HG03575 (cell line): ENCODE measurements at regions not wholly inside any gene's neighbourhood (a gene's known extent, or its start where the extent isn't known, plus 50 kb on each side); places are given as distances from the start of the nearest gene placed in this dataset.

Experiments
- ATAC-seq: cut with Tn5 transposase; IDR thresholded peaks from one replicate; pipeline ENCODE4 v1.9.1; 2021; ENCODE audit not compliant: unreplicated experiment, insufficient number of reproducible peaks, low FRiP score; ENCODE audit errors: extremely low read depth

DNA sequence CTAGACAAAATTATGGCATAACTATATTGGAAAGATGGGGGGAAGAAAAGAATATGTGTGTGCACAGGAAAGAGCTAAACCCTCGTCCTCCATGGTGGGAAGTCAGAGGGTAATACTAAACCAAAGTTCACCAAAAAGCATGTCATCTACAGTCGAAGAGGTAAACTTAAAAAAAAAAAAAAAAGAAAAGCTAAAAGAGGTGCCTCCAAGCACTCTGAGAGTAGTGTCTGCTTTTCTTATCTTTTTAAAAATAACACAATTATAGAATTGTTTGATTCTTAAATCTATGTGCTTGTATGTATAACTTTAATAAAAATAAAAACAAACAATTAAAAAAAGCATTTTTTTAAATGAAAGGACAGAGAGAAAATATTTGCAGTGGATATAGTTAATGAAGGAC lies 77.3 kb upstream of the MYCN start:
- no peak for ATAC-seq

DNA sequence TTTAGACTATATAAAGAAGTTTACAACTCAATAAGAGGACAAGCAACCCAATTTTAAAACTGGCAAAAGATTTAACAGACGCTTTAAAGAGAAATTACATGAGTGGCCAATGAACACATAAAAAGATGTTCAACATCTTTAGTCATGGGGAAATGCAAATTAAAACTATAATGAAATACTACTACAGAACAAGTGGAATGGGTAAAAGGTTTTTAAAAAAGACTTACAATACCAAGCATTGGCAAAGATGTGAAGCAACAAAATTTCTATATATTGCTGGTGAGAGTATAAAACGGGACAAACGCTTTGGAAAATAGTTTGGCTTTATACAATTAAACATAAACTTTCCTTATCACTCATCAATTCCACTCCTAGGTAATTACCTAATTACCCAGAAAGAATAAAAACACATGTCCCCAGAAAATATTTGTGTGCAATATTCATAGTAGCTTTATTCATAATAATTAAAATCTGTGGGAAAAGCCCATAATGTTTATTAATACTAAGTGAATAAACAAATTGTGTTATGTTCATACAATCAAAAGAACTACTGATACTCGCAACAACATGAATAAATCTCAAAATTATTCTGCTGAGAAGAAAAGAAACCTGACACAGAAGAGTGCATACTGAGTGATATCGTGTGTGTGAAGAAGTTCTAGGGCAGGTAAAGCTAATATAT lies 76.7 kb upstream of the MYCN start:
- no peak for ATAC-seq

DNA sequence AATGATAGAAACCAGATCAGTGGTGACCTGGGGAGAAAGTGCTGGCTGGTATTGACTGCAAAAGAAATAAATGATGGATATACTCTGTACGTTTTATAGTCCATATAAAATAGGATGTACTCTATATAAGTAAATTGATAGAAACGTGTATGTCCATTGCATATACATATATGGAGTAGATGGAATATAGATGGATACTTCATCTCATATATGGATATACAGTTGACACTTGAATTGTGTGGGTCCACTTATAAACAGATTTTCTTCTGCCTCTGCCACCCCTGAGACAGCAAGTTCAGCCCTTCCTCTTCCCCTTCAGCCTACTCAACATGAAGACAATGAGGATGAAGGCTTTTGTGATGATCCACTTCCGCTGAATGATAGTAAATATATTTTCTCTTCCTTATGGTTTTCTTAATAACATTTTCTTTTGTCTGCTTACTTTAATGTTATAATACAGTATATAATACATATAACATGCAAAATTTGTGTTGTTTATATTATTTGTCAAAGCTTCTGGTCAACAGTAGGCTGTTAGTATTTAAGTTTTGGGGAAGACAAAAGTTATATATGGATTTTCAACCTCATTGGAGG lies 76.1 kb upstream of the MYCN start:
- no peak for ATAC-seq

DNA sequence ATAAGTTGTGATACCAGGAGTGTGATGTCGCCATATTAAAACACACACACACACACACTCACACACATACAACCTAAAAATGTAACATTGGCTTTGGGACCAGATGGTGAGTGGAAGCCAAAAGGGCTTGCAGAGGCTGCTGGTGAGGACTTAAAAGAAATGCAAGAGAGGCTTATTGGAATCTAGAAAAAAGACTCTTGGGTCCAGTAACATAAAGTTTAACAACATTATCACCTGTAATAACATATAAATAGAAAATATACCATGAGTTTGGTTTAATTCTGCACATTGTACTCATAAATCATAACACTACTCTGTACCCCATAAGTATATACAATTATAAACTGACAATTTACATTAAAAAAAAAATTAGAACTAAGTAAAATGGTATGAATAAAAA lies 74.4 kb upstream of the MYCN start:
- no peak for ATAC-seq

DNA sequence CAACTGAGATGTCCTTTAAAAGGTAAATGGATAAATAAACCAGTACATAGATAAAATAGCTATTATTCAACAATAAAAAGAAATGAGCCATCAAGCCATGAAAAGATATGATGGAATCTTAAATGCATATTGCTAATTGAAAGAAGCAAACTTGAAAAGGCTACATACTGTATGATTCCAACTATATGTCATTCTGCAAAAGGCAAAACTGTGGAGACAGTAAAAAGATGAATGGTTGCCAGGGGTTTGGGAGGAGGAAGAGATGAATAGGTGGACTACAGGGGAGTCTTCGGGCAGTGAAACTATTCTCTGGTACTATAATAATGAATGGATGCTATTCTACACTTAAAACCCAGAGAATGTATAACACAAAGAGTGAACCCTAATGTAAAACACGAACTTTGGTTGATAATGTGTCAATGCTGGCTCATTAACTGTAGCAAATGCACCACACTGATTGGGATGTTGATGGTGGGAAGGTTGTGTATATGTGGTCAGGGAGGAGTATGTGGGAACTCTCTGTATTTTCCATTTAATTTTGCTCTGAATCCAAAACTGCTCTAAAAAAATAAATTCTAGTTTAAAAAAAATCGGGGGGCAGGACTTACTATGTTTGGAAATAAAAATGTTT lies 73.7 kb upstream of the MYCN start:
- no peak for ATAC-seq

DNA sequence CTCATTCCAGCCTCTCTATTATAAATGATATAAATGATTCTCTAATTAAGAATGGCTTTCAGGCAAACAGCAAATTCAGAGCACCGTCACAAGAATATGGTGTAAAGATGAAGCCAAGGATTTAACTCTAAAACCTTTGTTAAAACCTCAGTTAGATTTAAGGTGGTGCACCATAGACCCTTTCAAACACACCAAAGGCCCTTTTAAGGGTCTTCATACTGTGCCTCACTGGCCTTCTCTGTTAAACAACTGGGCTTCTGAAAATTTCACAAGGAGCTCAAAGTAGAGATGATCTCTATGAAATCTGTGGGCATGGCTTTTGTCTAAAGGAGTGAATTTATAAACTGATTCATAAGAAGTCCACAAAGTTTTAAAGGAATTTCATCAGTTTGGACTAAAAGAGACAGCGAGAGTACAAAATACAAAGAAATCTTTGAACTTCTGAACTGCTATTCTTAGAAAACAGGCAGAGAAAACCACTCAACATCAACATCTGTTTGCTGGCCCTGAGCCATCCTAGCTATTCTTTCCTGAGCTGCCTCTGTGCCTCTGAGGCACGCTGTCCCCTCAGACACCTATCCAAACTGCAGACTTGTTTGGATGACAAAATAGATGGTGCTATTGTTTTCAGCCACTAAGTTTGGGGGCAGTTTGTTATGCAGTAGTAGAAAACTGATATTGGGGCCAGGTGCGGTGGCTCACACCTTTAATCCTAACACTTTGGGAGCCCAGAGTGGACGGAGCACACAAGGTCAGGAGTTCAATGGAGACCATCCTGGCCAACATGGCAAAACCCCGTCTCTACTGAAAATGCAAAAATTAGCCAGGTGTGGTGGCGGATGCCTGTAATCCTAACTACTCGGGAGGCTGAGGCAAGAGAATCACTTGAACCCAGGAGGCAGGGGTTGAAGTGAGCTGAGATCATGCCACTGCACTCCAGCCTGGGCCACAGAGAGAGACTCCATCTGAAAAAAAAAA lies 72.9 kb upstream of the MYCN start:
- no peak for ATAC-seq

DNA sequence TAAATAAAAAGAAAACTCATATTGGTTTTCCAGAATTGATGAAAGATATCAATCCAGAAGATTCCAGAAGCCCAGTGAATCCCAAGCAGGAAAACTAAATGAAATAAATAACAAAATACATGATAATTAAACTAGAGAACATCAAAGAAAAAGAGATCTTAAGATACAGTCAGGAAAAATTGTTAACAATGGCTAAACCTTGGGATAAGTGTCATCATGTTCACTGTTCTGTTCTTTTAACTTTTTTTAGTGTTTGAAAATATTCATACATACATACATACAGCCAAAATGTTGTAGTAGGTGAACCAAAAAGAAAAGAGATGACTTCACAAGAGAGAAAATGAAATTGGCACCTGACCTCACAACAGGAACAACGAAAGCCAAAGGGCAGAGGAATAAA lies 72.2 kb upstream of the MYCN start:
- no peak for ATAC-seq

DNA sequence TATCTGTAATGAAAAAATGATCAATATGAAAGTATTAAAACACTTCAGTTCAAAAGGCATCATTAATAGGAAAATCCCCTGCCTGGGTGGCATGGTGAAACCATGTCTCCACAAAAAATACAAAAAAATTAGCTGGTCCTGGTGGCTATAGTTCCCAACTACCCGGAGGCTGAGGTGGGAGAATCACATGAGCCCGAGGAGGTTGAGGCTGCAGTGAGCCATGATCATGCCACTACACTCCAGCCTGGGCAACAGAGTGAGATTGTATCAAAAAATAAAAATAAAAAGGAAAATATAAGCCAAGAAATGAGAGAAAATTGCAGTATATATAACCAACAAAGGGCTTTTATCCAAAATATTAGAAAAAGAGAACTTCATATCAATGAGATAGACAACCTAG lies 71.6 kb upstream of the MYCN start:
- no peak for ATAC-seq

DNA sequence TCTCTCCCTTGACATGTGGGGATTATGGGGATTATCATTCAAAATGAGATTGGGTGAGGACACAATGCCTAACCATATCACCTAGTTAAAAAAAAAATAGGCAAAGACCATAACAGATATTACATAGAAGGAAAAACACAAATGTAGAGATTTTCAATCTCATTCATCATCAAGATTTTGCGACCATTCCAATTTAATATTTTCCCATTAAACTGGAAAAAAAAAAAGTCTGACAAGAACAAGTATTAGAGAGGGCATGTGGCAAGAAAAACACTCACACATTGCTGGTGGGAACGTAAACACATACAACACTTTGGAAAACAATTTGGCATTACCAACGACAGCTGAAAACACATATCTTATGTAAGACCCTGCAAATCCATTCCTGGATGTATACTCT lies 71.0 kb upstream of the MYCN start:
- no peak for ATAC-seq

DNA sequence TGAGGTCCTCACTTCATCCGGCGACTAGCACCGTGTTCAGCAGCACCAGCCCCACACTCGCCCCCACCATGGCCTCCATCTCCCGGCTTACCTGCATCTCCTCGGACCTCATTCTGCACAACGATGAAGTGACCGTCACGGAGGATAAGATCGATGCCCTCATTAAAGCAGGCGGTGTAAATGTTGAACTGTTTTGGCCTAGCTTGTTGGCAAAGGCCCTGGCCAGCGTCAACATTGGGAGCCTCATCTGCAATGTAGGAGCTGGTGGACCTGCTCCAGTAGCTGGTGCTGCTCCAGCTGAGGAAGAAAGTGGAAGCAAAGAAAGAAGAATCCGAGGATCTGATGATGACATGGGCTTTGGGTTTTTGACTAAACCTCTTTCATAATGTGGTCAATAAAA lies 70.5 kb upstream of the MYCN start:
- no peak for ATAC-seq

DNA sequence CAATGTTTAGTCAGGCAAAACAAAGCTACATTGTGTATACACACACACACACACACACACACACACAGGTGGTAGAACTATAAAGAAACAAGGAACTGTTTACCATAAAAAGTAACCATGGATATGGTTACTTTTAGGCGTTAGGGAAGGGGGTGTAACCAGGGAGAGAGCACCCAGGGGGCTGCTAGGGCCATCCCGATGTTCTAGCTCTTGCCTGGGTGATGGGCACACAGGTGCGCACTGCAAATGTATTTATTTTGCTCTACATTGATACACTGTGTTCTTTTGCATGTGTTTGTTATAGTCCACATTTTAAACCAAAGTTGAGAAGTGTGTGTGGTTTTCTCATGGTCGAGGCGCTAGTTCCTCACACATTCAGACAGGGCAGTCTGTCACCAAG lies 69.8 kb upstream of the MYCN start:
- no peak for ATAC-seq

DNA sequence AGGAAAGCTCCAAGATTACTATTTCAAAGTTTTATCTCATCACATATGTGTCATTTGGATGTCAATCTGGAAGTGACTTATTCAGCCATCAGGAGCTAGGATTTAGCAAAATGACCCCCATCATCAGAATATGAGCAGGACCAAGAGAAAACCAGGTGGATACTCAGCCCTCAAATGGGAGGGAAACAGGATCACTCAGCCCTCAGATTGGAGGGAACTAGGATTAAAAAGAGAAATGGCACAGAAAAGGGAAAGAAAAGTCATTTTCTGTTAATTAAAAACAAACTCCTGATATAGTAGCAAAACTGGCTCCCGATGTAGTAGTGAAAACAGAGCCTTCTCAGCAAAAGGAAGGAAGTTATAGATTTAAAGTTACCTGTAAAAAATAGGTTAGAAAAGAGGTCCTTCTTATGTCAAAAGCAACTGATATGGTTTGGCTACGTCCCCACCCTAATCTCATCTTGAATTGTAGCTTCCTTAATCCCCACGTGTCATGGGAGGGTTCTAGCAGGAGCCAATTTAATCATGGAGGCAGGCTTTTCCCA lies 69.0 kb upstream of the MYCN start:
- ATAC-seq = no peak

DNA sequence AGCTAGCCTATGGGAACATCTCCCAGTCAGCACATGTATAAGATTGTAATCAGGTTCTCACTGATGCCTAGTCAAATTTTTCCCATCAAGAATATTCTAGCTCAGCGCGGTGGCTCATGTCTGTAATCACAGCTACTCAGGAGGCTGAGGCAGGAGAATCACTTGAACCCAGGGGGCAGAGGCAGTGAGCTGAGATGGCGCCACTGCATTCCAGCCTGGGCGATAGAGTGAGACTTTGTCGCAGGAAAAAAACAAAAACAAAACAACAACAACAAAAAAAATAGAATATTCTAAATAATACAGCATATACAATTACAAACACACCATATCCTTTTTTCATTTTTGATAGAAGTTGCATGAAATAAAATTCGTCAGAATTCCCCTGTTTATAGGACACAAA lies 67.5 kb upstream of the MYCN start:
- no peak for ATAC-seq

DNA sequence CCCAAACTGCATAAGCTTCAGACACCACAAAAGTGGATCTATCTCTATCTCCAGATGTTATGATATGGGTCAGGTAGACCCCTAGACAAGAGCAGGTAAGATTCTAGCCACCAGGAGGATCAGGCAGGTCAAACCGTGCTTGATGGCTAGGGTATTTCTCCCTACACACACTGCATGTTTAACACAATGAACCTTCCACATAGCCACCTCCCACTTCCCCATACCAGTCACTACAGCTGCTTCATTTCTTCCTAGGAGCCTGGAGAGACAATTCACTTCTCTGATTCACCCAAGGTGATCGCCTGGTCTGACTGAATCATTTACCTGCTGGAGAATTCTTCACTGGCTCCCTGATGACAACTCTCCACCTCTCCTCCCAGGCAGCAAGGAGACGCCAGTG lies 66.0 kb upstream of the MYCN start:
- no peak for ATAC-seq

DNA sequence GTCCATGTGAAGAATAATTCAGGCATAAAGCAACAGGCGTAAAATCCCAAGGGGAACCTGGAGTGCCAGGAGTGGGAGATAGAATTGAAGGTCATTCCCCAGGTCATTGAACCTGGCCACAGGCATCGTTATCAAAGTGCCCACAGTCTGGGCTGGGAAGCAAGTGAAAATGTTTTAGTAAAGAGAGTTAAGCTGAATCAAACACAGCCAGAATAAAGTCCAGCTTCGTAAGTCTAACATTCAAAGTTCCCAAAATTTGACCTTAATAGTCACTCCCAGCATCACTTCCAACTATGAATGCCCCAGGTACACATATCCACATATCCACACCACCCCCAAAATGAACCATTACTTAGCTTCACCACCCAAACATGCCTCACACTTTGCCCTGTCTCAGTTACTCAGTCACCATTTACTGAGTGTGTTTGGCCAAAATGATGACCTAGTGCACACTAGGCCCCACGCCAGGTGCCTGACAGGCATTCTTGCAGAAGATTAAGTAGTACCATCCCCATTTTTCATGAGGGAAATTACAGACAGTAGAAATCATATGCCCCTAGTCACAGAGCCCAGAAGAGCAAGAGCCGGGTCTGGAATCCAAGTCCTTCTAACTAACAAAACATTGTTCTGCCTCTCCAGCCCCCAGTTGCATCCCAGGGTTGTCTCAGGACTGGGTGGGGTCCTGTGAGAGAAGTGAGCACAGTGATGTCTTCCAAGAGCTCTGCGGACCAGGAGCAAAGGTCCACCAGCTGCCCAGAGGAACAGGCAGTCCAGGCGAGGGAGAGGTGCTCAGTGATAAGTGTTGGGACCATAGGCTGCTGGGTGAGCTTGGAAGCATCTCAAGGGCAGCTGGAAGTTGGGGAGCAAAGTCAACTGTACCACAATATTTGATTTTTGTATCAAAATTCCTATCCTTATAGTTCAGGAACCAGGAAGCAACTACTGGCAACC lies 65.2 kb upstream of the MYCN start:
- no peak for ATAC-seq

DNA sequence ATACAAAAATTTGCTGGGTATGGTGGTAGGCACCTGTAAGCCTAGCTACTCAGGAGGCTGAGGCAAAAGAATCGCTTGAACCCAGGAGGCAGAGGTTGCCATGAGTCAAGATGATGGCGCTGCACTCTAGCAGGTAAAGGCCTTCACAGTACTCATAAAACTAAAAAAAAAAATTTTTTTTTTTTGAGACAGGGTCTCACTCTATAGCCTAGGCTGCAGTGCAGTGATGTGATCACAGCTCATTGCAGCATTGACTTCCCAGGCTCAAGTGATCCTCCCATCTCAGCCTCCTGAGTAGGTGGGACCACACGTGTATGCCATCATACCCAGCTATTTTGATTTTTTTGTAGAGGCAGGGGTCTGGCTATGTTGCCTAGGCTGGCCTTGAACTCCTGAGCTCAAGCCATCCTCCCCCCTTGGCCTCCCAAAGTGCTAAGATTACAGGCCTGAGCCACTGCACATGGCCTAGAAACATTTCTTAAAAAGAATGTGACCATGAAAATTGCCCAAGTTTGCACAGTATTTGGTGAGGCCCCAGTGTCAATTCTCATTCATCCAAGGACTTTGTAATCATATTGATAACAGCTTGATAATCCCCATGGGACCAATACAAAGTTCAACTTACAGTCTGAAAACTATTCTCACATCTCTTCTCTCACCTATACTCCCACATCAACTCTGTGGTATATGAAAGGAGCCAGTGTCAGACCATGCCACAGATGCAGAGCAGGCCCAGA lies 64.2 kb upstream of the MYCN start:
- ATAC-seq = no peak

DNA sequence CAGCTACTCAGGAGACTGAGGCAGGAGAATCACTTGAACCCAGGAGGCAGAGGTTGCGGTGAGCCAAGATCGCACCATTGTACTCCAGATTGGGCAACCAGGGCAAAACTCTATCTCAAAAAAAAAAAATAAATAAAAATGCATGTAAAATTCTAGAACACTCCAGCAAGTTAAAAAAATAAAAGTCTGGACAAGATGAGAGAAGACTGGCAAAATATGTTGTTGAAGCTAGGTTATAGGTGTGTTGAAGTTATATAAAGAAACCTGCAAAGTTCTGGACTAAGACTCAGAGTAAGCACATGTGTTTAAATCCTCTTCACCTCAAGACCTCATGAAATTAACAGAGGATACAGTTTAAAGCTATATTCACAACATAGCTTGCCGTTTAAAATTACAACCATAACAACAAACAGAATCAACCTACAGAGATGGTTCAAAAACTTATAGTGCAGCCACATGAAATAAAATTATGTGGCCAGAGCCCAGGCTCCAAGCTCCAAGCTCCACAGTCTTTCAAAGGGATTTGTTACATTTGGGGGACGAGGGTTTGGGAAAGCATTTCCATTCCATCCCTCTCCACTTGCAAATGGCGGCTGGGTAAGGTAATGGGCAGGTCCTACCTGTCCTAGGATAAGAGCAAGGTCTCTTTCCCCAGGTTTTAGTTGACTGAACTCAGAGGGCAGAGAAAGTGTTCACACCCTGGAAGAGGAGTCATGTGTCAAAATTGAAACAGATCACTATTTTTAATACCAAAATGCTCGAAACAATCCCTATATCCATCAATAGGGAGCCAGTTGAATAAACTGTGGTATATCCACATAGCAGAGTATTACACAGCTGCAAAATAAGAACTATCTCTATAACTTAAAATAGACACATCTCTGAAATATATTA lies 59.9 kb upstream of the MYCN start:
- ATAC-seq = no peak
